Fibroblast of the aortic adventitia (primary cell): ENCODE measurements at regions not wholly inside any gene's neighbourhood (a gene's known extent, or its start where the extent isn't known, plus 50 kb on each side); places are given as distances from the start of the nearest gene placed in this dataset.

Source experiments
- DNase-seq: peaks from one replicate; pipeline ENCODE4 v3.0.0-alpha.2; 2010; ENCODE audit warnings: low read depth
- H3K4me3 ChIP-seq: 2 replicates; pipeline ENCODE4 v1.5.1; 2011; ENCODE audit warnings: low read depth, mild to moderate bottlenecking, control low read depth, low read length, moderate library complexity
- CTCF ChIP-seq: IDR thresholded peaks from 2 replicates; pipeline ENCODE4 v1.5.1; 2011; ENCODE audit warnings: mild to moderate bottlenecking, low read length, control low read depth, inconsistent platforms; ENCODE audit not compliant: insufficient read depth

GRCh38 chr1:64327119-64327518, 123.7 kb downstream of the UBE2U start:
- DNase-seq: no peak
- H3K4me3 ChIP-seq: no peak overlapping the region
- TF ChIP-seq CTCF: no peak

- no peak for TF ChIP-seq CTCF
- no peak for DNase-seq
- H3K4me3 ChIP-seq: no peak overlapping the region
These were observed 124.8 kb downstream of the UBE2U start for GRCh38 chr1:64328193-64328592.

GRCh38 chr1:64330839-64331238, 127.4 kb downstream of the UBE2U start:
- no peak overlapping the region for H3K4me3 ChIP-seq
- TF ChIP-seq CTCF: no peak
- no peak for DNase-seq

- no peak overlapping the region for H3K4me3 ChIP-seq
- no peak for TF ChIP-seq CTCF
- no peak for DNase-seq
These were observed 132.2 kb downstream of the UBE2U start for GRCh38 chr1:64335636-64336035.

DNA sequence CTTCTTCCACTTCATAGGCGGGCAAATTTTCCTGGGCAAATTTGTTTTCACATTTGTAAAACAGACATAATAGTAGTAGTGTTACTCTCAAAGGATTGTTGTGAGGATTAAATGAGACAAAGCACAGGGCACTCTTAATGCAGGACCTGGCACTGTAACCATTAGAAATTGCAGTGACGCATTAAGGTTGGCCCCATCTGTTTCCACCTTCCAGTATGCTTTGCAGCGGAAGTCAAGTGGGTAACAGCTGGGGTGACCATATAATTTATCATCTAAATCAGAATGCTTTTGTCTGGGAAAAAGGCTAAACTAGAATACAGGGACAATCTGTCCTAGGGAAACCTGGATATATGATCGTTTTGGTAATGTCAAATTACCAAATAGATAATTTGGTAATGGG, 132.5 kb upstream of the CACHD1 start:
- no peak for DNase-seq
- TF ChIP-seq CTCF: no peak

GRCh38 chr1:64337926-64338325, 132.0 kb upstream of the CACHD1 start:
- no peak overlapping the region for H3K4me3 ChIP-seq
- no peak for DNase-seq
- no peak for TF ChIP-seq CTCF

More for the DNA sequence above, 132.5 kb upstream of the CACHD1 start:
- no peak overlapping the region for H3K4me3 ChIP-seq

DNA sequence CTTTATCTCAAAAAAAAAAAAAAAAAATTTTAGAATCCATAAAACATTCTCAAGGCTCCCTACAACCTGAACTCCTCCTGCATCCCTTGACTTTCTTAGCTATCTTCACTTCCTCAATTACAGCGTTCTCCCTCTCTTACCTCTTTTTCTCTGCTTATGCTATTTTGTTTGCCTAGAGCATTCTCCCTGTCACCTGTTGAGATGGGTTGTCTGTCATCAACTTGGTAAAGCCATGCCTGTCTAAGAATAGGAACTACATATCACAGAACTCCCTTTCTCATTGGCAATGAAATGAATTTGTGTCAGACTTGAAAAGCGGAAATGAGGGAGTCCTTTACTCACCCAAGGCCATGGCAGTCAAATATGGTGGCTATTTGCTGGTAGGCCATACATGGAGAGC, 129.6 kb upstream of the CACHD1 start:
- no peak for DNase-seq
- TF ChIP-seq CTCF: no peak
- no peak overlapping the region for H3K4me3 ChIP-seq
